Activated T-helper 1 cell treated with anti-CD3 and anti-CD28 coated beads, Interleukin-12 subunit alpha, Interleukin-12 subunit beta, Interleukin-2, Interleukin-4 antibody, amounts not matched to agents 30 ng/mL and 10 ng/mL and 1 ng/mL, durations not matched to agents 14 hours and 24 hours and 36 hours (primary cell): ENCODE measurements at regions not wholly inside any gene's neighbourhood (a gene's known extent, or its start where the extent isn't known, plus 50 kb on each side); places are given as distances from the start of the nearest gene placed in this dataset.

Source experiments
- DNase-seq: peaks from one replicate; pipeline ENCODE4 v3.0.0; 2021; ENCODE audit warnings: low spot score
- H3K27ac Mint-ChIP-seq: one replicate; pipeline ENCODE4 v1.8.0; 2021; ENCODE audit warnings: mild to moderate bottlenecking, mixed read lengths
- H3K27me3 Mint-ChIP-seq: one replicate; pipeline ENCODE4 v1.8.0; 2022; ENCODE audit warnings: mild to moderate bottlenecking, moderate library complexity, mixed read lengths; ENCODE audit not compliant: insufficient read depth
- H3K36me3 Mint-ChIP-seq: one replicate; pipeline ENCODE4 v1.8.0; 2021; ENCODE audit warnings: low read depth, mixed read lengths
- H3K4me1 Mint-ChIP-seq: one replicate; pipeline ENCODE4 v1.8.0; 2021; ENCODE audit warnings: low read depth, mixed read lengths
- H3K4me3 Mint-ChIP-seq: one replicate; pipeline ENCODE4 v1.8.0; 2021; ENCODE audit warnings: mild to moderate bottlenecking, moderate library complexity, mixed read lengths
- H3K9me3 Mint-ChIP-seq: one replicate; pipeline ENCODE4 v1.8.0; 2021; ENCODE audit warnings: mixed read lengths
- intact Hi-C: fragments of 100-400 bp; cut with micrococcal nuclease; formaldehyde crosslinking; loops from one replicate; pipeline ENCODE4 v1.15.1; 2024

DNA sequence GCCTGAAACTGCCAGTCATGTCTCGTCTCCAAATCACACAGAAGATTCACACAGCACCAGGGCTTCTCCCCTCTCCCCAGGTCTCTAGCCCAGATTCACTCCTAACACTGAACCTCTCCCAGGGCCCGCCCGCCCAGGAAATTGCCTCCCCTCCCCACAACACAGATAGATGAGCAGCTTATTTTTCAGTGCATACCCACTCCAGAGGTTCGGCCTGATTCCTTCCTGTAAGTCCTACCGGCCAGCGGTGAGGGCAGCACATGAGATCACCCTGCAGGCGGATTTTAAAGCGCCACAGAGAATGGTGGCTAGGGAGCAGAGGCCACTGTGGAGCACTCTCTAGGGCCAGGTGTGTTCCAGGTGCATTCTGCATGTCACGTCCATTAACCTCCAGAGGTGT is 301.8 kb downstream of the IRF8 start:
- intact Hi-C loops, result no loop called here
- peaks cover 36% of the 10 kb centered on the region for H3K27me3 Mint-ChIP-seq
- H3K4me3 Mint-ChIP-seq, result no peak overlapping the region
- no peaks in the 10 kb centered on the region for H3K9me3 Mint-ChIP-seq
- H3K36me3 Mint-ChIP-seq, result no peaks in the 10 kb centered on the region
- no peak for DNase-seq
- no peak overlapping the region for H3K27ac Mint-ChIP-seq
- H3K4me1 Mint-ChIP-seq, result no peaks in the 10 kb centered on the region

DNA sequence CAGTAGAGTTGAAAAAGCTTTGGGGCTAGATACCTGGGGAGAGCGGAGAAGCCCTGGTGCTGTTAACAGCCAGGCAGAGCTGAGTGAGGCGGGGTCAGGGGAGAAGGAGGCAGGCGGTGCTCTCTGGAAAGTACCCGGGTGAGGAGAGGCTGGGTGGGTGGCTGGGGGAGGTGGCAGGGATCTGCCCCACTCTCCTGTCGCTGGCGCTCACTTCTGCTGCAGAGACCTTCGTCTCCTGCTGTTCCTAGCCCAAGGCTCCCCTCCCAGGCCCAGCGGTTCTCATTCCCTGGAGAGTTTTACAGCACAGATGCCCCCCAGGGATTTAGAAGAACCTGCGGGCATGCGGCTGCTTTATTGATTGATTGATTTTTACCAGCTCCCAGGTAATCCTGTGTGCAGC is 302.8 kb downstream of the IRF8 start:
- intact Hi-C loops, result no loop called here
- DNase-seq, result no peak
- H3K9me3 Mint-ChIP-seq, result no peaks in the 10 kb centered on the region
- H3K4me3 Mint-ChIP-seq, result no peak overlapping the region
- H3K27me3 Mint-ChIP-seq, result peaks cover 27% of the 10 kb centered on the region
- H3K4me1 Mint-ChIP-seq, result no peaks in the 10 kb centered on the region
- no peaks in the 10 kb centered on the region for H3K36me3 Mint-ChIP-seq
- H3K27ac Mint-ChIP-seq, result no peak overlapping the region

- H3K36me3 Mint-ChIP-seq, result no peaks in the 10 kb centered on the region
- no peaks in the 10 kb centered on the region for H3K4me1 Mint-ChIP-seq
- no peak for DNase-seq
- peaks cover 23% of the 10 kb centered on the region for H3K27me3 Mint-ChIP-seq
- H3K4me3 Mint-ChIP-seq, result no peak overlapping the region
- intact Hi-C loops, result no loop called here
- no peaks in the 10 kb centered on the region for H3K9me3 Mint-ChIP-seq
- no peak overlapping the region for H3K27ac Mint-ChIP-seq
Measured at GRCh38 chr16:86202267-86202666, 303.3 kb downstream of the IRF8 start.

GRCh38 chr16:86202760-86203426 is 303.9 kb downstream of the IRF8 start:
- H3K27ac Mint-ChIP-seq, result no peak overlapping the region
- peaks cover 18% of the 10 kb centered on the region for H3K27me3 Mint-ChIP-seq
- DNase-seq, result no peak
- intact Hi-C loops, result no loop called here
- H3K4me3 Mint-ChIP-seq, result no peak overlapping the region
- H3K9me3 Mint-ChIP-seq, result no peaks in the 10 kb centered on the region
- no peaks in the 10 kb centered on the region for H3K4me1 Mint-ChIP-seq
- no peaks in the 10 kb centered on the region for H3K36me3 Mint-ChIP-seq

DNA sequence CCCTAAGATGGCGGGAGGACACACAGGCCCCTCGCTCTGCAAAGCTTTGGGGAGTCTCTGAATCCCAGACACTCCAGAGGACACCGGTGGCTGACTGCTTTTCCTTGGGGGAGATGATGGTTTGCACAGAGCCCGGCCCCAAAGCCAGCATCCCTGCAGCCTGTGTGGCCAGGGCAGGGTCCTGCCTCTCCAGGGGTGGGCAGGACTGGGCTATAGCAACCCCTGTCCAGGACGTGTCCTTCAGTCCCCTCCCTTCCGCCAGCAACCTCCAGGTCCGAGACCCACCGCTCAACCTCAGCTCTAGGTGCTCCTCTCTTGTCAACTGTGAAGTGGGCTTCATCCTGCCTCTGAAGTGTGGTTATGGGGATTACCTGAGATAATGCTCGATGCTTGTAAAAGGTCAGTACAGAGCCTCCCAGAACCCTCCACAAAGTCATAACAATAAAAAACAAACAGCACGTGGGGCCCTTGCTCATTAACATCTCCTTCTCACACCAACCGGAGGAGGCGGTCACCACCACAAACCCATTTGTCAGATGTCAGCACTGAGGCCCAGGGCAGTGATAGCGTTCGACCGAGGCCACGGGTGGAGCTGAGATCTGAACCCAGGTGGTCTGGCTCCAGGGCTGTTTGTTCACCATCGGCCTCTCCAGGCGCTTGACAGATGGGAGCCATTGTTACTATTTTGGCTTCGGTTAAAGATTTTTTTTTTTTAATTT is 304.8 kb downstream of the IRF8 start:
- Mint-ChIP-seq H3K9me3 (no peaks in the 10 kb centered on the region), H3K27me3 (peaks cover 13% of the 10 kb centered on the region), H3K4me3 (no peak overlapping the region), H3K36me3 (no peaks in the 10 kb centered on the region), H3K27ac (no peak overlapping the region), H3K4me1 (no peaks in the 10 kb centered on the region)
- DNase-seq, result no peak
- intact Hi-C loops, result no loop called here

DNA sequence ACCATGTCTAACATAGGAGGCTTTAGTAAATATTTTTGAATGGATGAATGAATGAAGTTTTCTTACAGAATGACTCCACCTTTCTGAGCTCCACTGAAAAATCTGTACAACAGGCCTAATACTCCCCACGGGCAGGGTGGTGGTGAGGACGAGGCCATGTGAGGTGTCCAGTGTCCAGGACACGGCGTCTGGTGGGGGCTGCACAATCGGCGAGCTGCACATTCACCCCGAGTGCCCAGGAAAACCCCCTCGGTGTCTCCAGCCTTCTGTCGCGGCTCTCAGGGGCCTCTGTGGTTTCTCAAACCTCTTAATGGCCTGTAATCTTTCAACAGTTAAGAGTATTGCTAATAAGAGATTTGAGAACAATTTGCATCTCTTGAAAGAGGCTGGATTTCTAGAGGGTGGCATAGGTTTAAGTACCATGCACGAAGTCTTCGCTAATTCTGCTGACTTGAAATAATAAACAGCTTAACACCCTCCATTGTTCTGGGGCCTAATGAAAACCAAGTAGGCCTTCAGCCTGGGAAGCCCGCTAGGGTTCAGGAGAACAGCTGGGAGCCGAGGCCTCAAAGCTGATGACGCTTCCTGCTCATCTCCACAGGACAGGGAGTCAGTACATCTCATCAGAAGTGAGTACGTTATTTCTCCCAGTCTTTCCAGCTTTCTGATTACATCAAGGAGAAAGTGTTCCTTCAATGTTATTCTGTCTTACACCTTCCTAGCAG is 304.6 kb upstream of the FOXF1 start:
- DNase-seq, result no peak
- H3K4me3 Mint-ChIP-seq, result no peak overlapping the region
- no peaks in the 10 kb centered on the region for H3K36me3 Mint-ChIP-seq
- H3K27ac Mint-ChIP-seq, result no peak overlapping the region
- H3K9me3 Mint-ChIP-seq, result no peaks in the 10 kb centered on the region
- H3K27me3 Mint-ChIP-seq, result peaks cover 3% of the 10 kb centered on the region
- H3K4me1 Mint-ChIP-seq, result no peaks in the 10 kb centered on the region
- intact Hi-C loops, result no loop called here

- Mint-ChIP-seq H3K27me3 (no peaks in the 10 kb centered on the region), H3K4me1 (no peaks in the 10 kb centered on the region), H3K9me3 (peaks cover 6% of the 10 kb centered on the region), H3K4me3 (no peak overlapping the region), H3K27ac (no peak overlapping the region), H3K36me3 (no peaks in the 10 kb centered on the region)
- DNase-seq, result no peak
- intact Hi-C loops, result no loop called here
Measured at GRCh38 chr16:86207350-86207749, 303.0 kb upstream of the FOXF1 start.

- intact Hi-C loops, result no loop called here
- no peak for DNase-seq
- Mint-ChIP-seq H3K9me3 (peaks cover 14% of the 10 kb centered on the region), H3K27ac (no peak overlapping the region), H3K36me3 (no peaks in the 10 kb centered on the region), H3K4me3 (no peak overlapping the region), H3K4me1 (peaks cover 7% of the 10 kb centered on the region), H3K27me3 (no peaks in the 10 kb centered on the region)
Measured at GRCh38 chr16:86209202-86209601, 301.1 kb upstream of the FOXF1 start.

GRCh38 chr16:86210403-86211193 is 299.7 kb upstream of the FOXF1 start:
- H3K4me3 Mint-ChIP-seq, result no peak overlapping the region
- peaks cover 14% of the 10 kb centered on the region for H3K9me3 Mint-ChIP-seq
- no peak overlapping the region for H3K27ac Mint-ChIP-seq
- intact Hi-C loops, result no loop called here
- H3K27me3 Mint-ChIP-seq, result no peaks in the 10 kb centered on the region
- no peak for DNase-seq
- H3K4me1 Mint-ChIP-seq, result peaks cover 7% of the 10 kb centered on the region
- no peaks in the 10 kb centered on the region for H3K36me3 Mint-ChIP-seq

DNA sequence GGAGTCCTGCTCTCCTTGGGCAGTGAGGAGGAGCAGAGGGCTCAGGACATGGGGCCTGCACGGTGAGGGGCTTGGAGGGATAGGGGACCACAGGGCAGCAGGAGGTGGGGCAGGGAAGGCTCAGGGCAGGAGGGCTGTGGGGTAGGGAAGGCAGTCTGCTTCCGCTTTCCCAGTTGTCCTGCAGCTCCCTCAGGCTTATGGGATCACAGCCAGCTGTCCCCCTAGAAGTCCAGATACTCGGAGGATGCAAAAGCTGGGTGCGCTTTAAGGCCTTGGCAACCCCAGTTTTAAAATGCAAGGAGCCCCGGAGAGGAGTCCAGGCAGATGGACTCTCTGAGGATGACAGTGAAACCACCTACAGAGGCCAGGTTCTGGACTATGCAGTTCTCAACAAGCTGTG is 299.1 kb upstream of the FOXF1 start:
- Mint-ChIP-seq H3K4me1 (peaks cover 7% of the 10 kb centered on the region), H3K9me3 (peaks cover 14% of the 10 kb centered on the region), H3K27me3 (no peaks in the 10 kb centered on the region), H3K4me3 (no peak overlapping the region), H3K27ac (no peak overlapping the region), H3K36me3 (no peaks in the 10 kb centered on the region)
- intact Hi-C loops, result no loop called here
- no peak for DNase-seq

GRCh38 chr16:86211800-86212199 is 298.5 kb upstream of the FOXF1 start:
- Mint-ChIP-seq H3K4me3 (no peak overlapping the region), H3K27me3 (no peaks in the 10 kb centered on the region), H3K4me1 (peaks cover 7% of the 10 kb centered on the region), H3K9me3 (peaks cover 14% of the 10 kb centered on the region), H3K36me3 (no peaks in the 10 kb centered on the region), H3K27ac (no peak overlapping the region)
- intact Hi-C loops, result no loop called here
- no peak for DNase-seq

GRCh38 chr16:86212706-86213436 is 297.5 kb upstream of the FOXF1 start:
- Mint-ChIP-seq H3K27me3 (no peaks in the 10 kb centered on the region), H3K9me3 (peaks cover 14% of the 10 kb centered on the region), H3K4me3 (no peak overlapping the region), H3K36me3 (no peaks in the 10 kb centered on the region), H3K4me1 (peaks cover 7% of the 10 kb centered on the region), H3K27ac (no peak overlapping the region)
- DNase-seq, result no peak
- intact Hi-C loops, result no loop called here
